ENCODE measurements at regions not wholly inside any gene's neighbourhood (a gene's known extent, or its start where the extent isn't known, plus 50 kb on each side); places are given as distances from the start of the nearest gene placed in this dataset.

DNA sequence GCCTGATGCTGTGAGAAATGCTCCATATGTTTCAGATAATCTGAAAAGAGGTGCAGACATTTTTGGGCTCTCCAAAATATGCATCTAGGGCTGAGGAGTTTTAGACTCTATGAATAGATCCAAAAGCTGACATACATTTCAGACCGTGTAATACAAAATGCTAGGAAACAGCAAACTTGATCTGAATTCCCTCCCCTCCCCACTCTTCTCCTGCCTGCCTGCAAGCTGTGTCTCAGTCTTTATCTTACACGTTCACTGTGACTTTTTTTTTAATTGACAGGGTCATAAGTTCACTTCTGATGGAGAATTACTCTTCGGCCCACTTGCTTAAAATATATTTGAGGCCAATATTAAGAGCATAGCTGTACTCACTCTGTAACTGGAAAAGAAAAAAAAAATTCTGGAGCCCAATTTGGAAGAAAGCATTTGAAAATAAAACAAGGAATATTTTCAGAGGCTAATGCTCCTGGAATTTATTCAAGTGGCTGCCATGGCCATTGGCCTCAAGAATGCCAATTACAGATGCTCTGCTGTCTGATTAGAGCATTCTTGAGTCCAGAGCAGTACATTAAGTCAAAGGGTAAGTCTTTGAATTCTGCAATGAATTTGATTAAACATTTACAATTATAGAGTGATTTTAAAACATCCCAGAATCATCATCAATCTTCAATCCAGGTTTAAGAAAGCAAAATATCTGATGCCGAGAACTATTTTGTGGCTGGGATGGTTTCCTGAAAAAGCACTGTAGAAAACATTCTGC, 146.2 kb upstream of the SEMA6D start:
- no peak for DNase-seq (ENCODE audit: extremely low read depth in 1 of 2, low read depth in 1 of 2)

- DNase-seq (ENCODE audit: extremely low read depth in 1 of 2, low read depth in 1 of 2) = no peak
Measured at GRCh38 chr15:47573673-47574072, 143.6 kb upstream of the SEMA6D start.

GRCh38 chr15:47577000-47577399, 140.3 kb upstream of the SEMA6D start:
- no peak for DNase-seq (ENCODE audit: extremely low read depth in 1 of 2, low read depth in 1 of 2)

DNA sequence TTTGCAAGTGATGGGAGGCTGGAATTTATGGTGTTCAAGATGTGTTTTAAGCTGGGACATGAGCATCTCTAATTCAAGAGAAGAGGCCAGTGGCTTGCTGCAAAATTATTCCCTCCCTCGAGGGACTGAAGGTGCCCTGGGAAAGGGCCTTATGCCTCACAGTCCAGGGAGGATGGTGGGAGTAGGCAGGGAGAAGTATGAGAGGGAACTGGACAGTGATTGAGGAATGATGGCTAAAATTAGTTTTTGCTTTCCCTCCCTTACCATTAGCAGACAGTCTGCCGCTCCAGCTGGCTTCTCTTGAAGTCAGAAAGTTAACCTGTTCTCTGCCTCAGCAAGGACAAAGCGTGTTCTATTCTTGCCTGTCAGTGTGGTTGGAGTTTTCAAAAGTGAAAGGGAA, 139.8 kb upstream of the SEMA6D start:
- no peak for DNase-seq (ENCODE audit: extremely low read depth in 1 of 2, low read depth in 1 of 2)

GRCh38 chr15:47582233-47582632, 135.1 kb upstream of the SEMA6D start:
- no peak for DNase-seq (ENCODE audit: extremely low read depth in 1 of 2, low read depth in 1 of 2)

- no peak for DNase-seq (ENCODE audit: extremely low read depth in 1 of 2, low read depth in 1 of 2)
Measured at GRCh38 chr15:47584316-47584715, 133.0 kb upstream of the SEMA6D start.

- DNase-seq (ENCODE audit: extremely low read depth in 1 of 2, low read depth in 1 of 2) = no peak
Measured at GRCh38 chr15:47586653-47587224, 130.6 kb upstream of the SEMA6D start.

GRCh38 chr15:47587940-47588802, 129.1 kb upstream of the SEMA6D start:
- no peak for DNase-seq (ENCODE audit: extremely low read depth in 1 of 2, low read depth in 1 of 2)

DNA sequence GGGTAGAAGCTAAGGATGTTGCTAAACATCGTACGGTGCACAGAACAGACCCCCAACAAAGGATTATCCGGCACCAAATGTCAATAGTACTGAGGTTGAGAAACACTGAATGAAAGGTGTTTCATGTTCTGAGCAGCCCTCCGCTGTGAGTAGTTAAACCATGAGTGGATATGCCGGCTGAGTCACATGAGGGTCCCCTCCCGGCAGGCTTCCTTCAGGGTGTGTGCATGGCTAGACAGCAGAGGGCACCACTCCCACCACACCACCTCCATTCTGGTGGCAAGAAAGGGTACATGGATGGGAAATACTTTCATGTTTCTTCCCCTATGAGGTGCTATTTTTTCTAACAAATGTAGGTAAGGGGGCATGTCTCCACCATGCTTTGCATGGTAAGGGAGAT, 128.3 kb upstream of the SEMA6D start:
- no peak for DNase-seq (ENCODE audit: extremely low read depth in 1 of 2, low read depth in 1 of 2)

GRCh38 chr15:47598996-47599395, 118.3 kb upstream of the SEMA6D start:
- DNase-seq (ENCODE audit: extremely low read depth in 1 of 2, low read depth in 1 of 2) = no peak

DNA sequence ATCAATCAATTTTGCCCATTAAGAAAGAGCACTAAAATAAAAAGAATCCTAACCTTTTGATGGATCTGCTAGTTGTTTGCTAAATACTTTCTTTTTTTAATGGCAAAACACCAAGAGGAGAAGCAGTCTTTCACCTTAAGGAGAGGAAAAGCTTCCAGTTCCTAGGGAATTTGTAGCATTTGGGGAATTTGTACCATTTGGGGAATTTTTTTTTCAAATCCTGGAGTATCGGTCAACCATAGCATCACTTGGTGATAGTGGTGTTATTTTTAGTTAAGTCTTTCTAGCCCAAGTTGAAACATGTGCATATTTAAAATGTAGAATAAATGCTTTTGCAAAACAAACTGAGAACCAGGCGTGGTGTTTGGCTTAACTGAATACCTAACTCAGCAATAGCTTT, 117.5 kb upstream of the SEMA6D start:
- no peak for DNase-seq (ENCODE audit: extremely low read depth in 1 of 2, low read depth in 1 of 2)

- DNase-seq (ENCODE audit: extremely low read depth in 1 of 2, low read depth in 1 of 2) = no peak
Measured at GRCh38 chr15:47602121-47602520, 115.2 kb upstream of the SEMA6D start.

DNA sequence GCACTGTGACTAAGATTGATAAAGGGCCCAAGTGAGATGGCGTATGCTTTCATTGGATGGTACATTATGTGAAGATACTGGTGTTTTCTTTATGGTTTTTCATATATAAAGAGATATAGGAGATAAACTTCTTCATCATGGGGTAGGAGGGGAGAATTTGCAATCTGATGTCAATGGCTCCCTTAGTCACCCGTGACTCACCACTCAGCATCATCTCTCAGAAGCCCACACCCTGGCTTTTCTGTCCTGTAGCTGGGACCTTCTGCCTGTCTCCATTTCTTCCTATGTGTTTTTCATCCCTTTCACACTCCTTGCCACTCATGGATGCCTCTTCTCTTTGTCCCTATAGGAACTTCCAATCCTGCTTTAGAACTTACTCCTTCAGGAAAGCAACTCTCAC, 114.3 kb upstream of the SEMA6D start:
- DNase-seq (ENCODE audit: extremely low read depth in 1 of 2, low read depth in 1 of 2) = no peak

- DNase-seq (ENCODE audit: extremely low read depth in 1 of 2, low read depth in 1 of 2) = no peak
Measured at GRCh38 chr15:47607695-47608094, 109.6 kb upstream of the SEMA6D start.

DNA sequence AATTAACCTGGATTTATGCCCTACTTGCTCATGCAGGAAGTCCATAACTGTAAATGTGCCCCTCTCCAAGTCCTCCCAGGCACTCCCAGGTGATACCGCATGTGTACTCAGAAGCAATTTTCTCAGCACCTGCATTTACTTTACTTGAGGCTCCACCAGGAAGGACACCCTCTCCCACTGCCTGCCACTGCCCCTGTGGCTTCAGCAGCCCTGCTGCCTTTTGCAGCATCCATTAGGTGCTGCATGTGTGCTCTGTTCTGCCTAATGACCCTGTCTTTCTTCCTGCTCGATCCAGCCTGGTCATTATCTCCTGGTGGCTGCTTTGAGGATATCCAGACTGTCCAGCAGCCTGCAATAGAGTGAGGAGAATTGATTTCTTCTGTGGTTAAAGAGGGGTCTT, 107.6 kb upstream of the SEMA6D start:
- no peak for DNase-seq (ENCODE audit: extremely low read depth in 1 of 2, low read depth in 1 of 2)

GRCh38 chr15:47610736-47611135, 106.6 kb upstream of the SEMA6D start:
- DNase-seq (ENCODE audit: extremely low read depth in 1 of 2, low read depth in 1 of 2) = no peak

- DNase-seq (ENCODE audit: extremely low read depth in 1 of 2, low read depth in 1 of 2) = no peak
Measured at GRCh38 chr15:47614360-47615011, 102.8 kb upstream of the SEMA6D start.

- no peak for DNase-seq (ENCODE audit: extremely low read depth in 1 of 2, low read depth in 1 of 2)
Measured at GRCh38 chr15:47616876-47617275, 100.4 kb upstream of the SEMA6D start.

- no peak for DNase-seq (ENCODE audit: extremely low read depth in 1 of 2, low read depth in 1 of 2)
Measured at GRCh38 chr15:47618241-47618640, 99.1 kb upstream of the SEMA6D start.

GRCh38 chr15:47620960-47621681, 96.2 kb upstream of the SEMA6D start:
- no peak for DNase-seq (ENCODE audit: extremely low read depth in 1 of 2, low read depth in 1 of 2)

- DNase-seq (ENCODE audit: extremely low read depth in 1 of 2, low read depth in 1 of 2) = no peak
Measured at GRCh38 chr15:47622055-47622454, 95.2 kb upstream of the SEMA6D start.

Data from stimulated activated CD8-positive, alpha-beta memory T cell treated with anti-CD3 and anti-CD28 coated beads, Interleukin-7, amount 100 ng/mL, for 48 hours (primary cell).